ENCODE measurements at regions not wholly inside any gene's neighbourhood (a gene's known extent, or its start where the extent isn't known, plus 50 kb on each side); places are given as distances from the start of the nearest gene placed in this dataset.

GRCh38 chr2:5538313-5538712, 153.9 kb upstream of the SOX11 start:
- TF ChIP-seq CTCF (IDR thresholded peaks at IDR 0.05; ENCODE audit: borderline replicate concordance, extremely low read depth, low read length, poor library complexity, severe bottlenecking) (no peak), EZH2 (IDR thresholded peaks at IDR 0.05; ENCODE audit: borderline replicate concordance, low read depth, low read length, severe bottlenecking) (no peak)

All from DND-41 (cell line).